Stomach (tissue), 4 donors: ENCODE measurements at regions not wholly inside any gene's neighbourhood (a gene's known extent, or its start where the extent isn't known, plus 50 kb on each side); places are given as distances from the start of the nearest gene placed in this dataset.

Experiments used
- CTCF ChIP-seq, 7 experiments: fragments of 450-650 bp in 4 of 7; fragments of 200-600 bp in 3 of 7; sonication (generic) in 3 of 7; IDR thresholded peaks; one replicate each; pipeline ENCODE4 v1.5.1; 2016 to 2019; ENCODE audit warnings: antibody characterized with exemption in 7 of 7, control low read depth in 2 of 7, mild to moderate bottlenecking in 1 of 7
- EP300 ChIP-seq: sonication (generic); formaldehyde crosslinking; IDR thresholded peaks from one replicate; pipeline ENCODE4 v1.6.1; 2017; ENCODE audit warnings: antibody characterized with exemption
- POLR2A ChIP-seq, 4 donors: fragments of 450-650 bp; IDR thresholded peaks; one replicate each; pipeline ENCODE4 v1.6.1; 2016; ENCODE audit warnings: antibody characterized with exemption in 4 of 4, control low read depth in 2 of 4, mild to moderate bottlenecking in 1 of 4, moderate library complexity in 1 of 4
- POLR2AphosphoS5 ChIP-seq, 3 donors: sonication (generic); formaldehyde crosslinking; IDR thresholded peaks; one replicate each; pipeline ENCODE4 v1.6.1; 2016; ENCODE audit warnings: antibody characterized with exemption in 3 of 3

GRCh38 chr14:53237488-53237887 lies 84.4 kb upstream of the DDHD1 start:
- no peak for TF ChIP-seq CTCF (IDR thresholded peaks at IDR 0.05)
- TF ChIP-seq POLR2A (IDR thresholded peaks at IDR 0.05): no peak
- no peak for TF ChIP-seq POLR2AphosphoS5 (IDR thresholded peaks at IDR 0.05)
- TF ChIP-seq EP300: no peak
